Esophagus muscularis mucosa (tissue), 4 donors: ENCODE measurements at regions not wholly inside any gene's neighbourhood (a gene's known extent, or its start where the extent isn't known, plus 50 kb on each side); places are given as distances from the start of the nearest gene placed in this dataset.
"Not testable (repeated sequence)": the region's sequence is repeated elsewhere in the genome, so short reads cannot be mapped to it uniquely, and the experiment has no call there.

Experiments
- CTCF ChIP-seq, 3 experiments: fragments of 200-600 bp in 2 of 3; fragments of 450-650 bp in 1 of 3; sonication (generic) in 2 of 3; IDR thresholded peaks; one replicate each; pipeline ENCODE4 v1.5.1; 2017 to 2019; ENCODE audit warnings: antibody characterized with exemption in 3 of 3, mild to moderate bottlenecking in 2 of 3, moderate library complexity in 1 of 3
- EP300 ChIP-seq: sonication (generic); formaldehyde crosslinking; IDR thresholded peaks from one replicate; pipeline ENCODE4 v1.6.1; 2017; ENCODE audit warnings: antibody characterized with exemption
- POLR2A ChIP-seq: fragments of 450-650 bp; IDR thresholded peaks from one replicate; pipeline ENCODE4 v1.6.1; 2017; ENCODE audit warnings: antibody characterized with exemption, moderate library complexity, mild to moderate bottlenecking, low read depth
- POLR2AphosphoS5 ChIP-seq, 2 donors: sonication (generic); formaldehyde crosslinking; IDR thresholded peaks; one replicate each; pipeline ENCODE4 v1.6.1; 2017; ENCODE audit warnings: antibody characterized with exemption in 2 of 2

DNA sequence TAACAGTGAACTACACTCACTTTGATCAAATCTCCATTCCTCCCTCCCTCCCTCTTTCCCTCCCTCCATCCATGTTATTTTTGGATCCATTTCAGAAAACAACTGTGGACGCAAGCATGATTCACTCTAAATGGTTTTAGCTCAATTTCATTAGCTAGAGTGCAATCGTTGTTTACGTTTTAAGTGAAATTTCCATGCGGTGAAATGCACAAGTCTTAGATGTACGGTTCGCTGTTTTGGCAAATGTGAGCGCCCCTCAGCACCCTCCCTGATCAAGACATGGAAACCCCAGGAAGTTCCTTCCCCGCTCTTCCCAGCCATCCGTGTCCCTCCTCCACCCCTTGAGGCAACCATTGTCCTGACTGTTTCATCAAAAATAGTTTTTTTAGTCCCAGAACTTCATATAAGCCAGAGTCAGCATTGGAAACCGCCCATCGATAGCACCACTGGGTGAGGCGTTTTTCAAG, 206.3 kb downstream of the NPIPB11 start:
- not testable (repeated sequence) for TF ChIP-seq CTCF (IDR thresholded peaks at IDR 0.05); POLR2AphosphoS5 (IDR thresholded peaks at IDR 0.05); POLR2A; EP300
